NCI-H2227 (cell line): ENCODE measurements at regions not wholly inside any gene's neighbourhood (a gene's known extent, or its start where the extent isn't known, plus 50 kb on each side); places are given as distances from the start of the nearest gene placed in this dataset.
A peak's percentile ranks its signal among the peaks of the same experiment; 100 is the strongest.
"Not testable (repeated sequence)": the region's sequence is repeated elsewhere in the genome, so short reads cannot be mapped to it uniquely, and the experiment has no call there.

Experiments
- DNase-seq: peaks from one replicate; lab custom pipeline; 2025; ENCODE audit not compliant: unreplicated experiment; lab: John Stamatoyannopoulos, UW

- not testable (repeated sequence) for DNase-seq
Measured at GRCh38 chr3:185306286-185306685, 52.4 kb upstream of the EHHADH start.

- no peak for DNase-seq
Measured at GRCh38 chr3:185306847-185307246, 53.0 kb upstream of the EHHADH start.

- DNase-seq = peak; percentile 35
Measured at GRCh38 chr3:185308126-185308754, 54.4 kb upstream of the EHHADH start.

GRCh38 chr3:185309302-185309701 is 53.6 kb upstream of the MAP3K13 start:
- DNase-seq = no peak

GRCh38 chr3:185309795-185310194 is 53.1 kb upstream of the MAP3K13 start:
- DNase-seq = no peak

GRCh38 chr3:185311991-185312390 is 50.9 kb upstream of the MAP3K13 start:
- no peak for DNase-seq
